Upper lobe of right lung (tissue), 1 donor: ENCODE measurements at regions not wholly inside any gene's neighbourhood (a gene's known extent, or its start where the extent isn't known, plus 50 kb on each side); places are given as distances from the start of the nearest gene placed in this dataset.

Experiments
- ATAC-seq: fragments of 200-7000 bp; cut with Tn5 transposase; one replicate; pipeline ENCODE4 v1.9.1; 2020; ENCODE audit warnings: mild to moderate bottlenecking, moderate library complexity
- DNase-seq: peaks from one replicate; pipeline ENCODE4 v3.0.0-alpha.2; 2020
- H3K27ac ChIP-seq: fragments of 200-600 bp; one replicate; pipeline ENCODE4 v1.8.0; 2022
- H3K27me3 ChIP-seq: fragments of 200-600 bp; one replicate; pipeline ENCODE4 v1.8.0; 2022; ENCODE audit warnings: mild to moderate bottlenecking
- H3K36me3 ChIP-seq: fragments of 200-600 bp; one replicate; pipeline ENCODE4 v1.8.0; 2022
- H3K4me1 ChIP-seq: fragments of 200-600 bp; one replicate; pipeline ENCODE4 v1.8.0; 2022
- H3K4me3 ChIP-seq: fragments of 200-600 bp; one replicate; pipeline ENCODE4 v1.8.0; 2022; ENCODE audit warnings: mild to moderate bottlenecking
- H3K9me3 ChIP-seq: fragments of 200-600 bp; one replicate; pipeline ENCODE4 v1.8.0; 2022
- intact Hi-C: fragments of 100-400 bp; cut with DNase I; formaldehyde crosslinking; loops from one replicate; pipeline ENCODE4 v1.11.0; 2022
- TF ChIP-seq, protein P1 (sequence below): fragments of 200-600 bp; IDR thresholded peaks from one replicate; pipeline ENCODE4 v1.8.0; 2022; ENCODE audit warnings: antibody characterized with exemption
- donor health status: DM: no; HTN: yes; CAD: no; lungs with severe emphysema.

DNA sequence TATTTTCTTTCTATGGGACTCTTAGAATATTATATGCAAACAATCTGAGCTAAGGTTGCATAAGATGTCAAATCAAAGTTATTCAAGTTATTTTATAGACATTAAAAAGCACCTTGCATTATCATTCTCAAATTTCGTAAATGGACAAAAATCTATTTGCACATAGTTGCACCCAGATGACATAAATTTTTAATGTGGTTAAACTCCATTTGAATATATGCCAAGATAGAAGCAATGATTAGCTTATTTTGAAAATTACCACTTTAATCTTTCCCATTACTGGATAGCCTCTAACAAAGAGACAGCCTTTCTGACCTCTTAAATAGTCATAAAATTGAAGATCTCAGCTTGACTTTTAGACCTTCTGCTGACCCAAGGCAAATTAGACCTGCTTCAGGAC, 386.8 kb downstream of the RAPGEF2 start:
- Histone ChIP-seq H3K27me3 (peaks cover 4% of the 10 kb centered on the region), H3K36me3 (no peaks in the 10 kb centered on the region), H3K27ac (no peak overlapping the region), H3K4me3 (no peak overlapping the region), H3K4me1 (no peaks in the 10 kb centered on the region), H3K9me3 (no peaks in the 10 kb centered on the region)
- intact Hi-C loops: no loop called here
- ATAC-seq (no peak), DNase-seq (no peak)
- TF ChIP-seq, protein P1, sequence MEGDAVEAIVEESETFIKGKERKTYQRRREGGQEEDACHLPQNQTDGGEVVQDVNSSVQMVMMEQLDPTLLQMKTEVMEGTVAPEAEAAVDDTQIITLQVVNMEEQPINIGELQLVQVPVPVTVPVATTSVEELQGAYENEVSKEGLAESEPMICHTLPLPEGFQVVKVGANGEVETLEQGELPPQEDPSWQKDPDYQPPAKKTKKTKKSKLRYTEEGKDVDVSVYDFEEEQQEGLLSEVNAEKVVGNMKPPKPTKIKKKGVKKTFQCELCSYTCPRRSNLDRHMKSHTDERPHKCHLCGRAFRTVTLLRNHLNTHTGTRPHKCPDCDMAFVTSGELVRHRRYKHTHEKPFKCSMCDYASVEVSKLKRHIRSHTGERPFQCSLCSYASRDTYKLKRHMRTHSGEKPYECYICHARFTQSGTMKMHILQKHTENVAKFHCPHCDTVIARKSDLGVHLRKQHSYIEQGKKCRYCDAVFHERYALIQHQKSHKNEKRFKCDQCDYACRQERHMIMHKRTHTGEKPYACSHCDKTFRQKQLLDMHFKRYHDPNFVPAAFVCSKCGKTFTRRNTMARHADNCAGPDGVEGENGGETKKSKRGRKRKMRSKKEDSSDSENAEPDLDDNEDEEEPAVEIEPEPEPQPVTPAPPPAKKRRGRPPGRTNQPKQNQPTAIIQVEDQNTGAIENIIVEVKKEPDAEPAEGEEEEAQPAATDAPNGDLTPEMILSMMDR: no peak

DNA sequence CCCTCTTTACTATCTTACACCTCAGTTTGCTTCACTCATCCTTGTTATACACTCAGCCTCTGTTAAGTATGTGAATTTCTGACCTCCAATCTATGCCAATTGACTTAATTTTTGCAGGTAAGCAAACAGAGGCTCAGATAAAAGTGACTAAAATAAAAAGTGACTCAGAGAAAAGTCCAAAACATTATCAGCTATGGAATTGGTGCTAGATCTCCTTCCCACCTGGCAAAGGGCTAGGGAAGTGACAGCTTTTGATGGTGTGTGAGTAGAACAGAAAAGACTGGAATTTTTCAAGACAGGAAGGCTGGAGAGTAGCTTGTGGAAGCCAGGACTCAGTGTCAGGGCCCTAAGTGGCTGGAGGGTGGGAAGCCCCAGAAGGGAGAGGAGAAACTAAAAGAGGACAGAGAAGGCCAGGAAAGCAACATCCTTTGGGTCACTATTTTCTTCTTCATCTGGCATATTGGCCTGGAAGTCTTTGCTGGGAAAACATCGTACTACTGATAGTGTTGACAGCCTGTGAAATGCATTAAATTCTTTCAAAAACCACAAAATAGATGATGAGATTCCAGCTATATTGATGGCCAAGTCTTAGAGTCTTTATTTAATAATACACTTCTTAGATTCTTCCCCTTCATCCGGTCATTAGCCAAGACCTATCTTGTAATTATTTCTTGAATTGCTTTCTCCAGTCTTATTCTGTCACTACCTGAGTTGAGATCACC, 392.8 kb downstream of the RAPGEF2 start:
- H3K27ac ChIP-seq: no peak overlapping the region
- H3K9me3 ChIP-seq: no peaks in the 10 kb centered on the region
- ATAC-seq (no peak), DNase-seq (no peak)
- no peaks in the 10 kb centered on the region for H3K36me3 ChIP-seq
- H3K4me3 ChIP-seq: no peak overlapping the region
- H3K27me3 ChIP-seq: no peaks in the 10 kb centered on the region
- intact Hi-C loops: no loop called here
- no peaks in the 10 kb centered on the region for H3K4me1 ChIP-seq
- TF ChIP-seq, protein P1: no peak

DNA sequence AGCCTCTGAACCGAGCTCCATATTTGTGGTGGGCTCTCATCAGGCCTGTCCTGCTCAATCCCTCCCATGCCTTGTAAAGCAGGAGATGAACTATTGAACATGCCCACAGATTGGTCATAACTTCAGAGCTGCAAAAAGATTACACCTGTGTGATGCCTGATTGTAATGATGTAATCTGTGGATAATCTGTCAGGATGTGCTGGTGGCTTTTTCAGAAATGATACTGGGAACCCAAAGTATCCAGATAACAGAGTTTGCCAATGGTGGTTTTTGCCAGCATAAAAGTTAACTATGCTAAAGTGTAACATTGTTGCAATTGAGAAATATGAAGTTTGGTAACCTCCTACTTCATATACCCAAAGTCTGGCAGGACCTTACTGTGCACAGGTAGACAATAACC, 393.4 kb downstream of the RAPGEF2 start:
- Histone ChIP-seq H3K9me3 (no peaks in the 10 kb centered on the region), H3K27me3 (no peaks in the 10 kb centered on the region), H3K36me3 (no peaks in the 10 kb centered on the region), H3K27ac (no peak overlapping the region), H3K4me3 (no peak overlapping the region), H3K4me1 (no peaks in the 10 kb centered on the region)
- intact Hi-C loops: no loop called here
- DNase-seq (no peak), ATAC-seq (no peak)
- TF ChIP-seq, protein P1: no peak

DNA sequence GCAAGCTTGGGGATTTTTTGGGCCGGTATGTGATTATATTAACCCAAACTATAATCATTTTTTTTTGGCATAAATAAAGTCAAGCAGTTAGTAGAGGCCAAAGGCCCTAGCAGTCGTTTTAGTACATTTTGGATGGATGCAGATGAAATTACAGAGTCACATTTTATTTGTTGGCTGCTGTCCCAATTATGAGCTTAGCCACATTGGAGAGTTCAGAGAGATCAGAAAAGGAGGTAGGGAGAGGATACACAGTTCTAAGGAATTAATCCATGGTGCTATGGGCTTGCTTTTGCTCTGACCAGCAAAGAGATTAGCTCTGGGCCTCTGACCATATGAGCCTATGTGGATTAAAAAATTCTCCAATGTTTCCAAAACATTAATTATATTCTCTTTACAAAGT, 395.1 kb downstream of the RAPGEF2 start:
- Histone ChIP-seq H3K9me3 (no peaks in the 10 kb centered on the region), H3K36me3 (no peaks in the 10 kb centered on the region), H3K4me3 (no peak overlapping the region), H3K4me1 (no peaks in the 10 kb centered on the region), H3K27ac (no peak overlapping the region), H3K27me3 (no peaks in the 10 kb centered on the region)
- TF ChIP-seq, protein P1: no peak
- DNase-seq (no peak), ATAC-seq (no peak)
- intact Hi-C loops: no loop called here

DNA sequence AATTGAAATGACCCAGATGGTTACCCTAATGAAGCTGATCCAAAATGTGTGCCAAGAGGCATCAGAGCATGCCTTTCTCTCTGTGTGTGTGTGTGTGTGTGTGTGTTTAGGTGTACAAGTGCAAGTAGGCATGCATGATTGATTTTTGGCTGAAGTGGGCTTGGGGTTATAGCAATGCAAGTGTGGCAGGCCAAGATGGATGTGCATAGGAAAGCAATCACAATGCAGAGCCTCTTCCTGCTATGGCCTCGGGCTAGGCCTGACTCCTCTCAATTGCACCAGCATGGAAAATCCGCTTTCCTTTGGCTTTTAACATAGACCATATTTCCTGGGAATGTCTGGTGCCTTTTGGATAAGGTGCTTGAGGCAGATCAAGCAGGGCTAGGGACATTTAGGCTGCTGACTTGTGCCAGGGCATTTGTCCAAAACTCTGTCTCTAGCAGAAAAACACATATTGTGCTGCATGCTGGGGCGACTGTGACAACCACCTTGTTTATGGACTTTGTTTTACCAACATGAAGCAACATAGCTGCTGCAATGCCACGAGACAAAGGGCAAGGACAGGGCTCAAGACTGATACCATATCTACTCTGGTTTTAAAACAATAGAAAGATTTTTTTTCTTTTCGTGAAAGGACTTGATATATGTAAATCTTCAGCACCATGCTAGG, 395.7 kb downstream of the RAPGEF2 start:
- DNase-seq (no peak), ATAC-seq (no peak)
- no peaks in the 10 kb centered on the region for H3K27me3 ChIP-seq
- H3K4me3 ChIP-seq: no peak overlapping the region
- intact Hi-C loops: no loop called here
- H3K27ac ChIP-seq: no peak overlapping the region
- H3K4me1 ChIP-seq: no peaks in the 10 kb centered on the region
- H3K36me3 ChIP-seq: no peaks in the 10 kb centered on the region
- TF ChIP-seq, protein P1: no peak
- no peaks in the 10 kb centered on the region for H3K9me3 ChIP-seq
